Mononuclear cell (primary cell): ENCODE measurements at regions not wholly inside any gene's neighbourhood (a gene's known extent, or its start where the extent isn't known, plus 50 kb on each side); places are given as distances from the start of the nearest gene placed in this dataset.

Source experiments
- H3K27me3 ChIP-seq: 2 replicates; pipeline ENCODE4 v1.6.0; 2011; ENCODE audit warnings: low read length, control low read depth; ENCODE audit not compliant: insufficient read depth
- H3K4me1 ChIP-seq: 2 replicates; pipeline ENCODE4 v1.5.1; 2011; ENCODE audit warnings: mild to moderate bottlenecking, low read length, control low read depth; ENCODE audit not compliant: insufficient read depth
- H3K4me3 ChIP-seq: 2 replicates; pipeline ENCODE4 v1.5.1; 2011; ENCODE audit warnings: mild to moderate bottlenecking, low read length, moderate library complexity
- H3K9me3 ChIP-seq: 2 replicates; pipeline ENCODE4 v1.5.1; 2011; ENCODE audit warnings: low read depth, mild to moderate bottlenecking, control low read depth, low read length

- no peaks in the 10 kb centered on the region for H3K27me3 ChIP-seq
- no peaks in the 10 kb centered on the region for H3K4me1 ChIP-seq
- H3K9me3 ChIP-seq, result no peaks in the 10 kb centered on the region
- H3K4me3 ChIP-seq, result no peak overlapping the region
Observed at GRCh38 chr2:217622205-217623060, 380.4 kb downstream of the TNS1 start.

- no peaks in the 10 kb centered on the region for H3K4me1 ChIP-seq
- no peaks in the 10 kb centered on the region for H3K27me3 ChIP-seq
- H3K4me3 ChIP-seq, result no peak overlapping the region
- H3K9me3 ChIP-seq, result no peaks in the 10 kb centered on the region
Observed at GRCh38 chr2:217621391-217621801, 381.4 kb downstream of the TNS1 start.

- H3K27me3 ChIP-seq, result no peaks in the 10 kb centered on the region
- H3K9me3 ChIP-seq, result no peaks in the 10 kb centered on the region
- no peaks in the 10 kb centered on the region for H3K4me1 ChIP-seq
- H3K4me3 ChIP-seq, result no peak overlapping the region
Observed at GRCh38 chr2:217618744-217619143, 384.1 kb downstream of the TNS1 start.

GRCh38 chr2:217617616-217618022 lies 385.2 kb downstream of the TNS1 start:
- Histone ChIP-seq H3K4me1 (no peaks in the 10 kb centered on the region), H3K4me3 (no peak overlapping the region), H3K27me3 (no peaks in the 10 kb centered on the region), H3K9me3 (no peaks in the 10 kb centered on the region)

GRCh38 chr2:217616936-217617335 lies 385.9 kb downstream of the TNS1 start:
- peaks cover 2% of the 10 kb centered on the region for H3K4me1 ChIP-seq
- H3K9me3 ChIP-seq, result no peaks in the 10 kb centered on the region
- H3K4me3 ChIP-seq, result no peak overlapping the region
- no peaks in the 10 kb centered on the region for H3K27me3 ChIP-seq

GRCh38 chr2:217615171-217615570 lies 387.6 kb downstream of the TNS1 start:
- no peak overlapping the region for H3K4me3 ChIP-seq
- H3K27me3 ChIP-seq, result no peaks in the 10 kb centered on the region
- H3K4me1 ChIP-seq, result peaks cover 18% of the 10 kb centered on the region
- H3K9me3 ChIP-seq, result no peaks in the 10 kb centered on the region

GRCh38 chr2:217614498-217614897 lies 388.3 kb downstream of the TNS1 start:
- Histone ChIP-seq H3K4me1 (peaks cover 22% of the 10 kb centered on the region), H3K9me3 (no peaks in the 10 kb centered on the region), H3K27me3 (no peaks in the 10 kb centered on the region), H3K4me3 (no peak overlapping the region)

- Histone ChIP-seq H3K4me3 (no peak overlapping the region), H3K27me3 (no peaks in the 10 kb centered on the region), H3K9me3 (no peaks in the 10 kb centered on the region), H3K4me1 (peaks cover 22% of the 10 kb centered on the region)
Observed at GRCh38 chr2:217614096-217614495, 388.7 kb downstream of the TNS1 start.

- no peaks in the 10 kb centered on the region for H3K27me3 ChIP-seq
- H3K9me3 ChIP-seq, result no peaks in the 10 kb centered on the region
- no peak overlapping the region for H3K4me3 ChIP-seq
- peaks cover 22% of the 10 kb centered on the region for H3K4me1 ChIP-seq
Observed at GRCh38 chr2:217612920-217613319, 389.9 kb downstream of the TNS1 start.

GRCh38 chr2:217612211-217612610 lies 390.6 kb downstream of the TNS1 start:
- H3K4me1 ChIP-seq, result peaks cover 22% of the 10 kb centered on the region
- no peaks in the 10 kb centered on the region for H3K27me3 ChIP-seq
- H3K4me3 ChIP-seq, result no peak overlapping the region
- no peaks in the 10 kb centered on the region for H3K9me3 ChIP-seq

GRCh38 chr2:217611626-217612127 lies 391.1 kb downstream of the TNS1 start:
- no peak overlapping the region for H3K4me3 ChIP-seq
- H3K27me3 ChIP-seq, result no peaks in the 10 kb centered on the region
- H3K4me1 ChIP-seq, result peaks cover 22% of the 10 kb centered on the region
- H3K9me3 ChIP-seq, result no peaks in the 10 kb centered on the region

GRCh38 chr2:217611056-217611455 lies 391.7 kb downstream of the TNS1 start:
- peaks cover 22% of the 10 kb centered on the region for H3K4me1 ChIP-seq
- no peaks in the 10 kb centered on the region for H3K9me3 ChIP-seq
- no peak overlapping the region for H3K4me3 ChIP-seq
- no peaks in the 10 kb centered on the region for H3K27me3 ChIP-seq

GRCh38 chr2:217610401-217610814 lies 392.4 kb downstream of the TNS1 start:
- H3K9me3 ChIP-seq, result no peaks in the 10 kb centered on the region
- no peaks in the 10 kb centered on the region for H3K27me3 ChIP-seq
- H3K4me3 ChIP-seq, result no peak overlapping the region
- peaks cover 22% of the 10 kb centered on the region for H3K4me1 ChIP-seq

GRCh38 chr2:217609952-217610351 lies 392.8 kb downstream of the TNS1 start:
- H3K9me3 ChIP-seq, result no peaks in the 10 kb centered on the region
- H3K4me3 ChIP-seq, result no peak overlapping the region
- peaks cover 22% of the 10 kb centered on the region for H3K4me1 ChIP-seq

GRCh38 chr2:217606296-217606695 lies 396.5 kb downstream of the TNS1 start:
- Histone ChIP-seq H3K9me3 (no peaks in the 10 kb centered on the region), H3K27me3 (no peaks in the 10 kb centered on the region), H3K4me3 (no peak overlapping the region), H3K4me1 (peaks cover 13% of the 10 kb centered on the region)

More at GRCh38 chr2:217609952-217610351, 392.8 kb downstream of the TNS1 start:
- no peaks in the 10 kb centered on the region for H3K27me3 ChIP-seq
